Liver (tissue), 8 donors: ENCODE measurements at regions not wholly inside any gene's neighbourhood (a gene's known extent, or its start where the extent isn't known, plus 50 kb on each side); places are given as distances from the start of the nearest gene placed in this dataset.

Source experiments
- DNase-seq: peaks from one replicate; pipeline ENCODE4 v3.0.0-alpha.2; 2017; ENCODE audit warnings: low spot score
- H3K27ac ChIP-seq, 2 donors: one replicate each; pipeline ENCODE4 v1.7.0; 2013; ENCODE audit warnings: inconsistent platforms in 2 of 2, low read length in 2 of 2, control low read depth in 1 of 2, low read depth in 1 of 2, mild to moderate bottlenecking in 1 of 2
- H3K27me3 ChIP-seq, 4 donors: one replicate each; pipeline versions ENCODE4 v1.6.1 to v1.7.0; 2013; ENCODE audit warnings: low read length in 3 of 4, inconsistent platforms in 1 of 4, mild to moderate bottlenecking in 1 of 4, moderate library complexity in 1 of 4; ENCODE audit not compliant: control insufficient read depth in 4 of 4, insufficient read depth in 4 of 4
- H3K36me3 ChIP-seq, 4 donors: one replicate each; pipeline versions ENCODE4 v1.6.1 to v1.7.0; 2013; ENCODE audit warnings: low read length in 3 of 4, mild to moderate bottlenecking in 3 of 4, low read depth in 1 of 4, moderate library complexity in 1 of 4; ENCODE audit not compliant: control insufficient read depth in 4 of 4, insufficient read depth in 3 of 4
- H3K4me1 ChIP-seq, 4 donors: one replicate each; pipeline versions ENCODE4 v1.6.1 to v1.7.0; 2013; ENCODE audit warnings: low read length in 3 of 4, mild to moderate bottlenecking in 3 of 4, moderate library complexity in 1 of 4; ENCODE audit not compliant: control insufficient read depth in 4 of 4, insufficient read depth in 4 of 4
- H3K4me3 ChIP-seq, 3 donors: one replicate each; pipeline versions ENCODE4 v1.6.1 to v1.7.0; 2013; ENCODE audit warnings: low read length in 3 of 3, control low read depth in 1 of 3, low read depth in 1 of 3, mild to moderate bottlenecking in 1 of 3
- H3K9ac ChIP-seq, 2 donors: one replicate each; pipeline ENCODE4 v1.7.0; 2013; ENCODE audit warnings: low read length in 2 of 2, mild to moderate bottlenecking in 2 of 2, moderate library complexity in 2 of 2, control low read depth in 1 of 2, low read depth in 1 of 2
- H3K9me3 ChIP-seq, 4 donors: one replicate each; pipeline versions ENCODE4 v1.6.1 to v1.7.0; 2013; ENCODE audit warnings: low read length in 3 of 4; ENCODE audit not compliant: control insufficient read depth in 4 of 4
- ATF3 ChIP-seq: IDR thresholded peaks from 2 replicates; pipeline ENCODE4 v1.6.1; 2016; ENCODE audit warnings: antibody characterized with exemption
- CTCF ChIP-seq: fragments of 150-350 bp; IDR thresholded peaks from 2 replicates; pipeline ENCODE4 v1.5.1; 2017; ENCODE audit warnings: improper control_type of control experiment, low read depth, low read length; ENCODE audit not compliant: missing input control
- EGR1 ChIP-seq, 2 donors: IDR thresholded peaks; 2 replicates each; pipeline ENCODE4 v1.6.1; 2016 to 2018; ENCODE audit warnings: antibody characterized with exemption in 2 of 2, low read depth in 2 of 2
- FOXA1 ChIP-seq: IDR thresholded peaks from 2 replicates; pipeline ENCODE4 v1.6.1; 2016; ENCODE audit warnings: antibody characterized with exemption
- FOXA2 ChIP-seq: IDR thresholded peaks from 2 replicates; pipeline ENCODE4 v1.6.1; 2016; ENCODE audit warnings: antibody characterized with exemption
- GABPA ChIP-seq, 2 donors: IDR thresholded peaks in 1 of 2; conservative IDR thresholded peaks in 1 of 2; 2 replicates each; pipeline ENCODE4 v1.6.1; 2016; ENCODE audit warnings: antibody characterized with exemption in 2 of 2, mild to moderate bottlenecking in 1 of 2, moderate library complexity in 1 of 2
- HNF4A ChIP-seq, 2 donors: conservative IDR thresholded peaks; 2 replicates each; pipeline ENCODE4 v1.6.1; 2016; ENCODE audit warnings: antibody characterized with exemption in 2 of 2, mild to moderate bottlenecking in 2 of 2
- HNF4G ChIP-seq: IDR thresholded peaks from 2 replicates; pipeline ENCODE4 v1.6.1; 2016; ENCODE audit warnings: antibody characterized with exemption
- JUND ChIP-seq, 2 donors: IDR thresholded peaks; 2 replicates each; pipeline ENCODE4 v1.6.1; 2016; ENCODE audit warnings: antibody characterized with exemption in 2 of 2
- MAX ChIP-seq: IDR thresholded peaks from 2 replicates; pipeline ENCODE4 v1.6.1; 2016; ENCODE audit warnings: antibody characterized with exemption
- NR2F2 ChIP-seq: IDR thresholded peaks from 2 replicates; pipeline ENCODE4 v1.6.1; 2016; ENCODE audit warnings: antibody characterized with exemption
- RAD21 ChIP-seq, 2 donors: IDR thresholded peaks; 2 replicates each; pipeline ENCODE4 v1.6.1; 2016; ENCODE audit warnings: antibody characterized with exemption in 2 of 2, mild to moderate bottlenecking in 2 of 2
- REST ChIP-seq: IDR thresholded peaks from 2 replicates; pipeline ENCODE4 v1.6.1; 2016; ENCODE audit warnings: antibody characterized with exemption, mild to moderate bottlenecking
- RXRA ChIP-seq, 2 donors: IDR thresholded peaks; 2 replicates each; pipeline ENCODE4 v1.6.1; 2017 to 2018; ENCODE audit warnings: antibody characterized with exemption in 2 of 2, mild to moderate bottlenecking in 1 of 2
- SP1 ChIP-seq: IDR thresholded peaks from 2 replicates; pipeline ENCODE4 v1.6.1; 2018; ENCODE audit warnings: antibody characterized with exemption, mild to moderate bottlenecking
- TAF1 ChIP-seq: conservative IDR thresholded peaks from 2 replicates; pipeline ENCODE4 v1.6.1; 2016; ENCODE audit warnings: antibody characterized with exemption, mild to moderate bottlenecking
- YY1 ChIP-seq: IDR thresholded peaks from 2 replicates; pipeline ENCODE4 v1.6.1; 2016; ENCODE audit warnings: antibody characterized with exemption, mild to moderate bottlenecking
- ZBTB33 ChIP-seq: IDR thresholded peaks from 2 replicates; pipeline ENCODE4 v1.6.1; 2016; ENCODE audit warnings: antibody characterized with exemption
- WGBS: extraction: QIAGEN DNeasy Blood & Tissue Kit; methylation state at CpG from one replicate; pipeline ENCODE4 v1.1.7; 2013; 5-methylcytosine and 5-hydroxymethylcytosine counted together
- donor health status: healthy.
- donor health status: healthy.
- donor health status: healthy.
- donor health status: healthy.
- donor health status: healthy.

- Histone ChIP-seq H3K27me3 (peaks cover 0 to 4% (median 0%) of the 10 kb centered on the region in 4 donors), H3K36me3 (no peaks in the 10 kb centered on the region), H3K4me3 (peak overlapping the region in 2 of 3 donors; percentile 53 to 77), H3K9me3 (peaks cover 2 to 10% (median 3%) of the 10 kb centered on the region in 4 donors), H3K27ac (peak overlapping the region in 1 of 2 donors; percentile 42), H3K9ac (no peak overlapping the region), H3K4me1 (peaks cover 7 to 28% (median 14%) of the 10 kb centered on the region in 4 donors)
- DNase-seq, result no peak
- TF ChIP-seq REST, result no peak
- TF ChIP-seq FOXA2, result no peak
- no peak for TF ChIP-seq ZBTB33
- TF ChIP-seq EGR1 (IDR thresholded peaks at IDR 0.05; ENCODE audit: low read depth in 2 of 2), result no peak
- no peak for TF ChIP-seq YY1
- no peak for TF ChIP-seq RXRA (IDR thresholded peaks at IDR 0.05)
- TF ChIP-seq GABPA (IDR thresholded peaks at IDR 0.05 in 1 of 2, conservative IDR thresholded peaks at IDR 0.05 in 1 of 2), result no peak
- TF ChIP-seq MAX, result no peak
- TF ChIP-seq TAF1, result no peak
- TF ChIP-seq CTCF, result no peak
- TF ChIP-seq ATF3, result no peak
- TF ChIP-seq NR2F2, result no peak
- no peak for TF ChIP-seq HNF4A (conservative IDR thresholded peaks at IDR 0.05)
- no peak for TF ChIP-seq JUND (IDR thresholded peaks at IDR 0.05)
- no peak for TF ChIP-seq FOXA1
- TF ChIP-seq HNF4G, result no peak
- TF ChIP-seq SP1, result no peak
- TF ChIP-seq RAD21 (IDR thresholded peaks at IDR 0.05), result no peak
- WGBS, result 36% methylated on average over 33 of the region's 33 CpGs
Observed at GRCh38 chr10:21174715-21175495, 277.8 kb upstream of the NEBL start.
